ENCODE measurements at regions not wholly inside any gene's neighbourhood (a gene's known extent, or its start where the extent isn't known, plus 50 kb on each side); places are given as distances from the start of the nearest gene placed in this dataset.

DNA sequence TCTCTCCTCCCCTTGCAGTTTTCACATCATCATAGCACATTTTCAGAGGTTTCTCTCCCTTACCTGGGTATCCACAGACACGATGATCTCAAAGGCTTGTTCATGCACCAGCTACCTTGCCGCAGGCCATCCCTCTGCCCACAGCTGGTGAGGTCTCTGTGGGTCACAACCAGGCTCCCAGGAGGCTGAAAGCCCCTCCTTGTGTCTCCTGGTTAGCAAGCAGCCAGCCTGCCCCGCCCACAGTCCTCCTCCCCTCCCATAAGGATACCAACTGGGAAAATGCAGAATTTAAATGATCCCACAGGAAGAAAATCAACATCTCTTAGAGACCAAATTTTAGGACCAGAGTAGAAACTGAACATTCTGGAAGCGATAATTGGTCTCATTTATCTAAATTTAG lies 213.5 kb upstream of the PPP2R3A start:
- Mint-ChIP-seq H3K36me3 (ENCODE audit: low read depth) (no peaks in the 10 kb centered on the region), H3K27me3 (no peaks in the 10 kb centered on the region), H3K4me1 (no peaks in the 10 kb centered on the region), H3K9me3 (no peaks in the 10 kb centered on the region), H3K4me3 (no peak overlapping the region), H3K27ac (no peak overlapping the region)
- DNase-seq: no peak
- intact Hi-C loops (cut with micrococcal nuclease): no loop called here

DNA sequence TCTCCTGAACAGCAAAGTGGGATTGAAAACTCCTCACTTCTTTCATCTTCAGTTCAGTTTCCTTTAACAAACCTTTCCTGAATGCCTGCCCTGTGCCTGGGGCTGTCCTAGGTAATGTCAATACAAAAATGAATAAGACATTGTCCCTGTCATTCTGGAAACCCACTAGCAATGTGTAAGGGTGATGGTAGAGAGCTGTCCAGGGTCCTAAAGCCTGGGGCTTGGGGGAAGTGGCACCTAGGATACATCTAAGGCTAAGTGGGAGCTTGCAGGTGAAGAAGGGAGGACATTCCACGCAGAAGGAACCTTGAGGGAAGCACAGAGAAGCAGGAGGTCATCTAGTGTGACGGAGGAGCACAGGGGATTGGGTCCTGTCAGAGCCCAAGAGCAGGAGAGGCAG lies 212.7 kb upstream of the PPP2R3A start:
- H3K9me3 Mint-ChIP-seq: no peaks in the 10 kb centered on the region
- DNase-seq: no peak
- no peaks in the 10 kb centered on the region for H3K4me1 Mint-ChIP-seq
- H3K27ac Mint-ChIP-seq: no peak overlapping the region
- no peaks in the 10 kb centered on the region for H3K27me3 Mint-ChIP-seq
- no peak overlapping the region for H3K4me3 Mint-ChIP-seq
- H3K36me3 Mint-ChIP-seq (ENCODE audit: low read depth): no peaks in the 10 kb centered on the region
- intact Hi-C loops (cut with micrococcal nuclease): no loop called here

DNA sequence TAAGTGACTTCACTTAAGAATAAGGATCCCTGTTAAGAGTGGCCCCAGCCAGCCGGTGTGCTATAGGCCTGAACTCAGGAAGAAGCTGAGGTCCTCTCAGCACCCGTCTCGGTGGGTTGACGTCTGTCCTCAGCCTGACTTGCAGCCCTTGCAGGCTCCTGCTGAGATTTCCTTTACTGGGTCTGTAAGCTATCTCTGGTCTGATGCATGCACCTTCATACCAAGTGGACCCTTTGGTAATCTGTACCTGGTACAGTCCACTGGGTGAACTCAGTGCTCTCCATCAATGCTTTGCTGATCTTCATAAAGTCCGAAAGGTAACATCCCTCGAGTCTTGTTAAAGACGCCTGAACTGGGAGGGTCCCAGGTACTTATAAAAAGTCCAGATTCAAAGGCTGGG lies 212.0 kb upstream of the PPP2R3A start:
- H3K27ac Mint-ChIP-seq: no peak overlapping the region
- no peak overlapping the region for H3K4me3 Mint-ChIP-seq

DNA sequence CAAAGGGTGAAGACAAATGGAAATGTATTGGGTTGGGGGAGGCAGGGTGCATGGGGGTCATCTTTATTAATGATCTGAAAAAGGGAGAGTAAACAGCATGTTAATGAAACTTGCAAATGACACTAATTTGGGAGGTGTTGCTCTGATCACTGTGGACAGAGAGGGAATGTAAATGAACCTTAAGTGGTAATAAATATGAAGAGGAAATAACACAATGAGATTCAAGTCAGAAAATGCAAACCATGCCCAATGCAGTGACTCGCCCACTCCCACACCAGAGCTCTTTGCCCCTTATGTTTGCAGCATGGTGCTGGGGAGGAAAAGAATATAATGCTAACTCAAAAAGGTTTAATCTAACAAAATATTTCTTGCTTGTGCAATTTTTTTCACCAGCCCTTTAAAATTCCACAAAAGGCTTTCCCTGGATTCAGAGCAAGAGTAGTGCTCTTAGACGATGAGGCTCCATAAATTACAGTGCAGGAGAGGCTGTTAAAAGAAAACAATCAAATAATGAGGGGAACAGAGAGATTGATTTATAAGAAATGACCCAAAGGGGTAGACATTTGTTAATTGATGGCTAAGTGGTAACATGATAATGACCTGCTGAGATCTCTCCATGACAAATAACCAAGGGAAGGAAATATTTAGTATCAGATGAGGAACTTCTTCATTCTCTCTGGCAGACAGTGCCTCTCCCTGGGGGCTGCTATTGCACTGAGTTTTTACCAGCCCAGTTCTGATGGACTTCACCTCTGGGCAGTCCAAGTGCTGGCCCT lies 210.0 kb upstream of the PPP2R3A start:
- no peaks in the 10 kb centered on the region for H3K4me1 Mint-ChIP-seq
- H3K27me3 Mint-ChIP-seq: no peaks in the 10 kb centered on the region
- no peak overlapping the region for H3K4me3 Mint-ChIP-seq
- no peaks in the 10 kb centered on the region for H3K36me3 Mint-ChIP-seq (ENCODE audit: low read depth)
- DNase-seq: no peak
- no peaks in the 10 kb centered on the region for H3K9me3 Mint-ChIP-seq
- no peak overlapping the region for H3K27ac Mint-ChIP-seq
- intact Hi-C loops (cut with micrococcal nuclease): no loop called here

More for the DNA sequence above, 212.0 kb upstream of the PPP2R3A start:
- H3K27me3 Mint-ChIP-seq: no peaks in the 10 kb centered on the region
- no peak for DNase-seq
- H3K9me3 Mint-ChIP-seq: no peaks in the 10 kb centered on the region
- intact Hi-C loops (cut with micrococcal nuclease): no loop called here
- H3K36me3 Mint-ChIP-seq (ENCODE audit: low read depth): no peaks in the 10 kb centered on the region
- H3K4me1 Mint-ChIP-seq: no peaks in the 10 kb centered on the region

DNA sequence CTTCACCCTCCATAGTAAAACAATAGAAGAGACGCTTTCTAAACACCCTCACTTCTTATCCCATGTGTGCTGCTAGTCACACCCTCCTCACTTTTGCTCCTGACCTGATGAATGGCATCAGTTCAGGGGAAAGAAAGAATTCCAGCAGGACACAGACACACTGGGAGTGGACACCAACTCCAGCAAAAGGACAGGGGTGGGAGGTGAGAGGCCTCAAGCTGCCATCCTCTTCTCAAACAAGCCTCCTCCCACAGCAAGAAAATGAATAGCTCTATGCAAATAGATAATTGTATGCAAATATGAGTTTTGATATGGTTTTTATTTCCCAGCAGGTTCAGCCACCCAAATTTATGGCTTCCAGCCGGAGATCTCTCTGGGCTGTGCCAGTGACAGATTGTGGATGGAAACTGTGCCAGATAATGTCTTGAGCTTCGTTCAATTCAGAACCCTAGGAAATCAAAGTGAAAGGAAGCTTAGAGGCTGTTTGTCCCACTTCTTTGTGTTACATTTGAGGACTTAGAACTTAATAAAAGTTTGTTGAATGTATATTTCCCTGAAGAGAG lies 209.3 kb upstream of the PPP2R3A start:
- no peak for DNase-seq
- Mint-ChIP-seq H3K27me3 (no peaks in the 10 kb centered on the region), H3K4me3 (no peak overlapping the region), H3K27ac (no peak overlapping the region), H3K4me1 (no peaks in the 10 kb centered on the region), H3K36me3 (ENCODE audit: low read depth) (no peaks in the 10 kb centered on the region), H3K9me3 (no peaks in the 10 kb centered on the region)
- intact Hi-C loops (cut with micrococcal nuclease): no loop called here

DNA sequence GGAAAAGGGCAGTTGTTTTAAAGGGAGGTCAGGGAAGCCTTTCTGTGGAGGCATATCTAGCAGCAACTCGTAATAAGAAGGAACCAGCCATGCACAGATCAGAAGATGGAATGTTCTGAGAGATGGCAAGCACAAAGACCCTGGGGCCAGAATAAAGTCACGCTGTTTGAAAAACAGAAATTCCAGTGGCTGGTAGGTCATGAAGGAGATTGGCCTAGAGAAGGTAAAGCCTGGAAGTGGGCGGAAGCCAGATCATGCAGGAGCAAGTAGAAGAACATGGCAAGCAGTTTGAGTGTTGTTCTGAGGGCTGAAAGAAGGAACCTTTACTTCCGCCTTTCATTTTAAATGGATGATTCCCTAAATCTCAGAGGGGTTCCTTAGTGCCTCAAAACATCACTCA lies 208.1 kb upstream of the PPP2R3A start:
- intact Hi-C loops (cut with micrococcal nuclease): no loop called here
- no peak overlapping the region for H3K4me3 Mint-ChIP-seq
- no peaks in the 10 kb centered on the region for H3K27me3 Mint-ChIP-seq
- no peaks in the 10 kb centered on the region for H3K4me1 Mint-ChIP-seq
- DNase-seq: no peak
- no peaks in the 10 kb centered on the region for H3K9me3 Mint-ChIP-seq
- no peak overlapping the region for H3K27ac Mint-ChIP-seq
- H3K36me3 Mint-ChIP-seq (ENCODE audit: low read depth): no peaks in the 10 kb centered on the region

DNA sequence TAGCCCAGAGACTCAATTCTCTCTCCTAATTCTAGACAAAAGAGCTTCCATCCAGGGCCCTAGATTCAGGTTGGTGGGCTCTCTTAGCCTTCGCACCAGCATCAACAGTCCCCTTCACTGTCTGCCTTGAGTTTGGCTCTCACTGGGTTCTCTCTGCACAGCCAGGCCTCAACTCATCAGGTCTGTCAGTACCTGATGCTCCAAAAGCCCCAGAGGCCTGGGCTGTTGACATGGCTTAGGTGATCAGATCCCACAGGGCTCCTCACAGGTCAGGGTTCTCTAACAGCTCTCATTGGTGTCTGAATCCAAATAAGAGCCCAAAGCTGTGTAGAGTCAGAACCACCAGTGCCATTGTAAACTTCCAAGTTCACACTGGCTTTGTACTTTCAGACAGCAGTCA lies 206.6 kb upstream of the PPP2R3A start:
- no peak for DNase-seq
- Mint-ChIP-seq H3K27ac (no peak overlapping the region), H3K36me3 (ENCODE audit: low read depth) (no peaks in the 10 kb centered on the region), H3K27me3 (no peaks in the 10 kb centered on the region), H3K9me3 (no peaks in the 10 kb centered on the region), H3K4me3 (no peak overlapping the region), H3K4me1 (no peaks in the 10 kb centered on the region)
- intact Hi-C loops (cut with micrococcal nuclease): no loop called here

DNA sequence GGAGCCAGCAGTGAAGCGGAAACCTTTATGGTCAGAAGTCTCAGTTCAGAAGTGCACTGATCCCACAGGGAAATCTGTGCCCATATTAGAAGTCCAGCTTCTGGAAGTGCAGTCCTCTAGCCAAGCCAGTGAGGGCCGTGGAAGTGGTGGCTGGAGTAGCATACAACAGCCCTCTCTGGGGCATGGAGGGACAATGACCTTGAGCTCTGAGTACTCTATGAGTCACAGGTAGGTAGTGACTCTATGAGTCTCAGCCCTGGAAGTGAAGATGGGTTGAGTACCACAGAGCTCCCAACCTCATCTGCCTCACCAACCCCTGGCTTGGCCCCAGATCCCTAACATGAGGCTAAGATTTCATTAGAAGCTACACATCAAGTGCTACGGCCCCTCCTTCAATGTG lies 205.9 kb upstream of the PPP2R3A start:
- Mint-ChIP-seq H3K36me3 (ENCODE audit: low read depth) (no peaks in the 10 kb centered on the region), H3K4me1 (no peaks in the 10 kb centered on the region), H3K4me3 (no peak overlapping the region), H3K9me3 (no peaks in the 10 kb centered on the region), H3K27me3 (no peaks in the 10 kb centered on the region), H3K27ac (no peak overlapping the region)
- no peak for DNase-seq
- intact Hi-C loops (cut with micrococcal nuclease): no loop called here

DNA sequence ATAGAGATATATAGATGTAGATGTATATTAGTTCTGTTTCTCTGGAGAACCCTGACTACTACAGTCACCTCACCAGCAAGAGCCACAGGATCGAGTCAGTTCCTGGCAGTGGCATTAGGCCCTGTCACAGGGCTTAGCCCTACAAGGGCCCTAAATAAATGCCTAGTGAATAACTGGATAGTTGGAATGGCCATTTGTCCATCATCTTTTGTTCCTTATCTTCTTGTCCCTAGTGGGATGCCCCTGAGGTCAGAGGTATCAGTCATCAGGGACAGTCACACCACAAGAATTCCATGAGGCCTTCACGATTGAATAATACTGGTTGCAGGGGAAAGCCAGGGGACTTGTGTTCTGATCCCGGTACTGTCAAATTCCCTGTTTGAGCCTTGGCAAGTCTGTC lies 204.9 kb upstream of the PPP2R3A start:
- Mint-ChIP-seq H3K4me3 (no peak overlapping the region), H3K4me1 (no peaks in the 10 kb centered on the region), H3K27me3 (no peaks in the 10 kb centered on the region), H3K9me3 (no peaks in the 10 kb centered on the region), H3K27ac (no peak overlapping the region), H3K36me3 (ENCODE audit: low read depth) (no peaks in the 10 kb centered on the region)
- DNase-seq: no peak
- intact Hi-C loops (cut with micrococcal nuclease): no loop called here

DNA sequence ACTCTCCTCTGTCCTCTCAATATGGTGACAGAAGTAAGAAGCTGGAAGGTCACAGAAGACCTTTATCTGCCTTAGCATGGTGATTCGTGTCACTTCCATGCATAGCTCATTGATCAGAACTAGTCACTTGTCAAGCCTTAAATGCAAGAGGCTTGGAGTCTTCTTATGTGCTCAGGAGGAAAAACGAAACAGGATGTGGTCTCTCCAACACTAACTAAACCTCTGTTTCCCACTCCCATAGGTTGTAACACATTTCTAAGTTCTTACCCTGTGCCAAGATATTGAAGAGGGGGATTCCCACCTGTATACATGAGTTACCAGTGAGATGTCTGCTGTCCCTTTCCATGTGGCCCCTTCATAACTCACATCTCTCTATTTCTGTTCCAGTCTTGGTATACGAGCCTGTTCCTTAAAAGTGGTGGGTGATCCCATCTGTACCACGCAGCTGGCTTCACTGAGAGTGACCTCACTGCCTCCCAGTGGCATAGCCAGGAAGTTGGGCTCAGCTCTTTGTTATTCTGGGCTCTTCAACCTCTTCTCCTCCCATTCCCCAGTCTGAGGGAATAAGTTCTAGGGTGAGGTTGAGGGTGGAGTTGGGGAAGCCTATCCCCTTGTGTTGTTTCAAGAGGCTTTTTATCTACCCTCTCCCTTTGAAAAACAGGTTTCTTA lies 203.2 kb upstream of the PPP2R3A start:
- no peaks in the 10 kb centered on the region for H3K4me1 Mint-ChIP-seq
- no peaks in the 10 kb centered on the region for H3K27me3 Mint-ChIP-seq
- H3K9me3 Mint-ChIP-seq: no peaks in the 10 kb centered on the region
- intact Hi-C loops (cut with micrococcal nuclease): no loop called here
- no peak for DNase-seq
- H3K36me3 Mint-ChIP-seq (ENCODE audit: low read depth): no peaks in the 10 kb centered on the region
- no peak overlapping the region for H3K4me3 Mint-ChIP-seq
- H3K27ac Mint-ChIP-seq: no peak overlapping the region

DNA sequence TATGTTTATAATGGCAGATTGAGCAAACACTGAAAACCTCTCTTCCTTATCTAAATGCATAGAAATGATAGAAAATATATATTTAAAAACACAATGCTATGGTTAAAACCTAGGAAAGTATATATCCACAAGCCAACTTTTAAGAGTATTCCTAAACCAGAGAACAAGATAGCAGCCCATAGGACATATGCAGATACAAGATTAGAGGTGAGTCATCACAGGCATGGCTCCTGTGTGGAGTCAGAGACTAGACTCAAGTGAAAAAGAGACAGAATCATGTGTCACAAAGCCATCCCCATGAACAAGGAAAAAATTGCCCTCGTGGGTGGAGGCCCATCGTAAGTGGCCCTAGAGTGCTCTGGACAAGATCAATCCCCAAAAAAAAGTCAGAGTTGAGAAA lies 199.4 kb upstream of the PPP2R3A start:
- H3K36me3 Mint-ChIP-seq (ENCODE audit: low read depth): no peaks in the 10 kb centered on the region
- intact Hi-C loops (cut with micrococcal nuclease): no loop called here
- H3K27me3 Mint-ChIP-seq: no peaks in the 10 kb centered on the region
- no peak overlapping the region for H3K4me3 Mint-ChIP-seq
- DNase-seq: no peak
- H3K4me1 Mint-ChIP-seq: no peaks in the 10 kb centered on the region
- no peak overlapping the region for H3K27ac Mint-ChIP-seq
- H3K9me3 Mint-ChIP-seq: no peaks in the 10 kb centered on the region

DNA sequence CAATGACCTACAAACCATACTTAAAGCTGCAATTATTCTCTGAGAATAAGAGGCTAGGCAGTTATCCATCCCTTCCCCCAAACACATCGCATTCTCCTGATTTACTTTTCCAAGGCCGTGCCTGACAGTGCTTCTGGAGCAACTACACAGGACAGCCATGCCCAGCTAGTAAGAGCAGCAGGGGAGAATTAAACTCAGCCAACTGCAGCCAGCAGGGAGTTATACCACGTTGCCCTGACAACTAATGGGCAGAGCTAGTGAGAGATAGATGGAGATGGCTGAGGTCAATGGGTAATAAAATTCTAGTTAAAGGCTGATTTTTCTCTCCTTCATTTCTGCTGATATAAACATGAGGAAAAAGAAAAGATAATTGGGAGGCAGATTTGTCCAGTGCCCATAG lies 193.8 kb upstream of the PPP2R3A start:
- no peak for DNase-seq
- H3K36me3 Mint-ChIP-seq (ENCODE audit: low read depth): no peaks in the 10 kb centered on the region
- H3K4me1 Mint-ChIP-seq: no peaks in the 10 kb centered on the region
- no peaks in the 10 kb centered on the region for H3K27me3 Mint-ChIP-seq
- no peaks in the 10 kb centered on the region for H3K9me3 Mint-ChIP-seq
- H3K4me3 Mint-ChIP-seq: no peak overlapping the region
- intact Hi-C loops (cut with micrococcal nuclease): no loop called here
- no peak overlapping the region for H3K27ac Mint-ChIP-seq

DNA sequence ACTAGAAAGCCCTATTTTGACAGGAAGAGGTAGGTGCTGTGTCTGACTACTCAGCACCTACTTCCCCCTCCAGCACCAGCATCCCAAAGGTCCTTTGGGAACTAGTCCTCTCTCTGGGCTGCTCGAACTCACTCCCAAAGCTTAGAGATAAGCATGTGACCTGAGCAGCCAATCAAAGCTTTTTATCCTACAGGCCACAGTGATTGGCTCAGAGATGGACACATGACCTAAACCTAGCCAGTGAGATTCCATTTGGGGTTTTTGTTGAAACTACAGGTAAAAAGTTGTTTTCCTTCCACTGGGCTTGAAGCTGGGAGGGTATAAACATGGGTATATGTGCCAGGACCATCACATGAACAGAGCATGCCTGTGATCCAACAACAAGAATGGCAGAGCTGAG lies 186.5 kb upstream of the PPP2R3A start:
- Mint-ChIP-seq H3K4me3 (no peak overlapping the region), H3K36me3 (ENCODE audit: low read depth) (no peaks in the 10 kb centered on the region), H3K27ac (no peak overlapping the region), H3K9me3 (no peaks in the 10 kb centered on the region), H3K27me3 (no peaks in the 10 kb centered on the region), H3K4me1 (no peaks in the 10 kb centered on the region)
- intact Hi-C loops (cut with micrococcal nuclease): no loop called here
- DNase-seq: no peak

DNA sequence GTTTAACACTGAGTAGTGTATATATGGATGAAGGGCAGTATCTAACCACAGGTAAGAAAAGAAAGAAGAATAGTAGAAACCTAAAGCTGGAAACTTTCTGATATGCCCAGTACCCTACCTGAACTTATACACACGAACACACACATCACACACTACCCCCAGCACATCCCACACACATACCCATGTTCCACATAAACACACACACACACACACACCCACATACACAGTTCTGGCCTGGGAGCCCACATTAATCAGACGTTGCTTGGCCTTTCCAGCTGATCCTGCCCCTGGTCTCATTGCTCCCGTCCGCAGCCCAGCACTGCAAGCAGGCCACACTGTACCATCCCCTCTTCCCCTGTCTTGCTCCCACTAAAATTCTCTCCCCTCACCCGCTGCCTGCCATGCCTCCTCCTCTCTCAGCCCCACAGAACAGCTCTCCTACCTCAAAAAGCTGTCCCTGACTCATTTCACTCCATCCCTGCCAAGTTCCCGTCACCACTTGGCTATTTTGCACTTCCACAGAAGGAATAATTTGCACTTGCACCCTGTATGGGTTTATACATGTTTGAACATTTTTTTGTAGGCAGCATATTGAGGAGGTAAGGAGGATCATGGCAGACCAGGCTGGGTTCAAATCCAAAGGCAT lies 185.8 kb upstream of the PPP2R3A start:
- no peak overlapping the region for H3K27ac Mint-ChIP-seq
- intact Hi-C loops (cut with micrococcal nuclease): no loop called here
- H3K27me3 Mint-ChIP-seq: no peaks in the 10 kb centered on the region

More for the DNA sequence above, 185.8 kb upstream of the PPP2R3A start:
- H3K9me3 Mint-ChIP-seq: no peaks in the 10 kb centered on the region
- no peaks in the 10 kb centered on the region for H3K36me3 Mint-ChIP-seq (ENCODE audit: low read depth)
- H3K4me1 Mint-ChIP-seq: no peaks in the 10 kb centered on the region
- H3K4me3 Mint-ChIP-seq: no peak overlapping the region
- no peak for DNase-seq
